ENCODE measurements at regions not wholly inside any gene's neighbourhood (a gene's known extent, or its start where the extent isn't known, plus 50 kb on each side); places are given as distances from the start of the nearest gene placed in this dataset.
A peak's percentile ranks its signal among the peaks of the same experiment; 100 is the strongest.

DNA sequence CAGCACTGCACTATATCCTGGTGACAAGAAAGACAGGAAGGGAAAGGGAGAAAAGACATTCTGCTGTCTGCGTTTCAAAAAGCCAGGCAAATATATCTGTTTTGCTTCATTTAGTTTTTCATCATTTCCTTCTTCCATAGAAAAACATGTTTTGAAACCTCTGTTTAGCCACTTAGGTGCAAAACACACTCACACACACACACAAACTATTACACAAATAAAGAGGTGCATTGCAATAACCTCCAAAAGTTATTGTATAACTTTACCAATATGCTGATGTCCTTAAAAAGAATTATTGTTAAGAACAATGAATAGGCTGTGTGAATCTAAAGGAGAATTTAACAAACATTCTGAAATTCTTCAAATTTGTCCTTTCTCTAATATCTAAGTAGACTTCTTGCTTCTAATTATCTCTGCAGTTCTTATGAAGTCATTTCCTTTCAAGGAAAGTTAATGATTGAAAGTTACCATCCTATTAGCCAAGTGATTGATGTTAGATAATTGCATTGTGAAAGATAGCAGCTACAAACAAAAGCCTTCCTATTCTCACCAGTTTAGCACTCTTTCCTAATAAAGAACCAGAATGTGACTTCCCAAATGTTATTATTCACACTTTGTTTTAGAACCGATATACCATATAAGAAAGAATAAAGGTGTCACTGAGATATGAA, 516.7 kb downstream of the KCNJ3 start:
- no peak overlapping the region for H3K27ac Mint-ChIP-seq

DNA sequence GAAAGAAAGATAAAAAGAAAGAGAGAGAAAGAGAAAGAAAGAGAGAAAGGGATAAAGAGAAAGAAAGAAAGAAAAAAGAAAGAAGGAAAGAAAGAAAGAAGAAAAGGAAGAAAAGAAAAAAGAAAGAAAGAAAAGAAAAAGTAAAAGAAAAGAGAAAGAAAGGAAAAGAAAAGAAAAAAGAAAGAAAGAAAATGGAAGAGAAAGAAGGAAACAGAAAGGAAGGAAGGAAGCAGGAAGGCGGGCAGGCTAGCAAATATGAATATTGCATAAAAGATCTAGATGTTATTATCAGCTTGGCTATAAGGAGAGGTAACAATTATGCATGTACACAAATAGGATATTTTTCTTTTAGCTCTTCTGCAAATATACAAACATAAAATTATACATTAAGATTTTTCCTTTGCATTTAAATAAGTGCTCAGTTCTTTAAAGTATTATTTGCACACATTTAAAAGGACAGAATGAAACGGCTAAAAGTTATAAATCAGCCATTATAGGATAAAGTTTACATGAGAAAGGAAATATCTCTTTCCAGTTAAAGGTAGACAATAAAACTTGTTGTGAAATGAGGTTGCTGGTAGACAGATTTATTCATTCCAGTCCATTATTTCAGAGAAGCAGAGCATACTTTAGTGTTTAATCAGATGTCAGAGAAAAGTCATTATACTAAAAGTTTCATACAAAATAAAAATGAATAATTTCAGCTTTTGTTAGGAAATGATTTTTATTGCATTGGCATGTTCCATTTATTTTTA, 511.4 kb downstream of the KCNJ3 start:
- H3K27ac Mint-ChIP-seq: no peak overlapping the region
- H3K9me3 Mint-ChIP-seq: peaks cover 0 to 7% (median 2%) of the 10 kb centered on the region in 3 donors
- no peaks in the 10 kb centered on the region for H3K4me1 Mint-ChIP-seq
- H3K27me3 Mint-ChIP-seq: peaks cover 2% of the 10 kb centered on the region
- H3K4me3 Mint-ChIP-seq: peak overlapping the region in 1 of 4 donors; percentile 36
- no peaks in the 10 kb centered on the region for H3K36me3 Mint-ChIP-seq

More for the DNA sequence above, 516.7 kb downstream of the KCNJ3 start:
- Mint-ChIP-seq H3K36me3 (no peaks in the 10 kb centered on the region), H3K27me3 (peaks cover 2% of the 10 kb centered on the region), H3K4me3 (no peak overlapping the region), H3K9me3 (no peaks in the 10 kb centered on the region), H3K4me1 (no peaks in the 10 kb centered on the region)

DNA sequence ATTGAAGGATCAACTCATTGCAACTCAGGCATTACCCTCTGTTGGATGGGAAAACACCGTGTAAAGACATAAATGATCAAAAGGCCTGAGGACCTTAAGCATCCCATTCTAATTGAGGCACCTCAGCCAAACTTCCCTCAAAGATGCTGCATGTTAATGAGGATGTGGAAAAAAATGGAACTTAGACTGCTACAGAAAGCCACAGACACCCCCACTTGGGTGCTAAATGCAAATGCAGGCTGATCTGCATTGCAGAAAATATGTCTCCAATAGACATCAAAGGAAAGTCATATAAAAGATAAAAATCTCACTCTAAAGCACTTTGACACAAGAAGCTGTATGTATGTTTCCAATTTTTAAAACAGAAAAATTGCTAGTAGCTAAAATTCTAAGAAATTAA, 504.7 kb downstream of the KCNJ3 start:
- Mint-ChIP-seq H3K36me3 (no peaks in the 10 kb centered on the region), H3K27ac (no peak overlapping the region), H3K27me3 (no peaks in the 10 kb centered on the region), H3K4me3 (no peak overlapping the region), H3K4me1 (no peaks in the 10 kb centered on the region), H3K9me3 (peaks cover 0 to 7% (median 0%) of the 10 kb centered on the region in 3 donors)

DNA sequence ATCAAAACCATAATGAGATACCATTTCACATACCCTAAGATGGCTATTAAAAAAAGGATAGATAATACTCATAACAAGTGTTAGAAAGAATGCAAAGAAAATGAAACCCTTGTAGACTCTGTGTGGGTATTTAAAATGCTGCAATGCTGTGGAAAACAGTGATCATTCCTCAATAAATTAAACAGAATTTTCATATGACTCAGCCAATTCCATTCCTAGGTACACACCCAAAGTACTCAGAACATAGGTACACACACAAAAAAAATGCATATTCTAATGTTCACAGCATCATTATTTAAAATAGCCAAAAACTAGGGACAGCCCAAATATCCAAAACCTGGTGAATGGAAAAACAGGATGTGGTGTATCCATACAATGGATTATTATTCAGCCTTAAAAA, 502.3 kb downstream of the KCNJ3 start:
- Mint-ChIP-seq H3K36me3 (no peaks in the 10 kb centered on the region), H3K27ac (no peak overlapping the region), H3K27me3 (no peaks in the 10 kb centered on the region)

DNA sequence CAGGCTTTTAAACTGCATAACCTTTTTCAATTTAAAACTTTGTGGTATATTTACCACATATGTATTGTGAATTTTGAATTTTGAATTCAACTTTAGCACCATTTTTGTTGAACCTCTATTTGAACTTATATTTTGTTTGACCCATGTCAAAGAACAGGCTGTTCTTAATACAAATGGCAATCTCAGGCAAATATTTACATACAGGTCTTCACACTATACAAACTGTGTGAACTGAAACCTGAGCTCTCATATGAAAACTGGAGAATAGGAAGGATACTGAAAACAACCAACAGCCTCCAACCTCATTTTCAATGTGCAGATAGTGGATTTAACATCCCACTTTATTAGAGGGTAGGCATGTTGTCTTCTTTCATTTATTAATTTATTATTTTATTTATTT, 491.8 kb downstream of the KCNJ3 start:
- H3K4me1 Mint-ChIP-seq: no peaks in the 10 kb centered on the region
- H3K9me3 Mint-ChIP-seq: peaks cover 5 to 8% (median 7%) of the 10 kb centered on the region in 3 donors
- H3K27me3 Mint-ChIP-seq: no peaks in the 10 kb centered on the region
- no peak overlapping the region for H3K4me3 Mint-ChIP-seq
- no peaks in the 10 kb centered on the region for H3K36me3 Mint-ChIP-seq
- no peak overlapping the region for H3K27ac Mint-ChIP-seq

More for the DNA sequence above, 502.3 kb downstream of the KCNJ3 start:
- no peaks in the 10 kb centered on the region for H3K4me1 Mint-ChIP-seq
- no peaks in the 10 kb centered on the region for H3K9me3 Mint-ChIP-seq
- no peak overlapping the region for H3K4me3 Mint-ChIP-seq

DNA sequence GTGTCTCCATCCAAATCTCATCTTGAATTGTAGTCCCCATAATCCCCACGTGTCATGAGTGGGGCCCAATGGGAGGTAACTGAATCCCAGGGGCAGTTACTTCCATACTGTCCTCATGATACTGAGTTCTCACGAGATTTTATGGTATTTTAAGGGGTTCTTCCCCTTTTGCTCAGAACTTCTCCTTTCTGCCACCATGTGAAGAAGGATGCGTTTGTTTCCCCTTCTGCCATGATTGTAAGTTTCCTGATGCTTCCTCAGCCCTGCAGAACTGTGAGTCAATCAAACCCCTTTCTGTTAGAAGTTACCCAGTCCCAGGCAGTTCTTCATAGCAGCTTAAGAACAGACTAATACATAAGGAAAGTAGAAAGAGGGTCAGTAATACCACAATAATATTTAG, 480.4 kb downstream of the KCNJ3 start:
- Mint-ChIP-seq H3K9me3 (peaks cover 0 to 1% (median 0%) of the 10 kb centered on the region in 3 donors), H3K36me3 (no peaks in the 10 kb centered on the region), H3K4me3 (no peak overlapping the region), H3K4me1 (no peaks in the 10 kb centered on the region), H3K27ac (no peak overlapping the region), H3K27me3 (peaks cover 2% of the 10 kb centered on the region)

DNA sequence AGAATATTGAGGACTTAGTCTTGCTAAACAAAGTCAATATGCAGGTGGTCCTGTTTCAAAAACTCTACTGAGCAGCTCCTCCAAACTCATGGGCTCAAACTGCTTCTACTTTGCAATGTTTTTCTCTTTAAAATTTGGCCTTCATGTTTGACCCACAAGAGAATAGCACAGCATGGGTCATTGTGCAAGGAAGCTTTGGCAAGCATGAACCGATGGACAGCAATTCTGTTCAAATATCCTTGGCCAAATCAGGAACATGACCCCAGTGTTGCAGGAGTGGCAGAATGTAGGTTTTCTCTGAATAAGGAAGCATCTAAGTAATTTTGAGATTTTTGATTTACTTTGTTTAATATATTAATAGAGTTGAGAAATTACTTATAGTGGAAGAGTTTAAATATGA, 477.9 kb downstream of the KCNJ3 start:
- Mint-ChIP-seq H3K9me3 (no peaks in the 10 kb centered on the region), H3K4me1 (no peaks in the 10 kb centered on the region), H3K27ac (no peak overlapping the region), H3K36me3 (no peaks in the 10 kb centered on the region), H3K27me3 (peaks cover 2% of the 10 kb centered on the region), H3K4me3 (no peak overlapping the region)

DNA sequence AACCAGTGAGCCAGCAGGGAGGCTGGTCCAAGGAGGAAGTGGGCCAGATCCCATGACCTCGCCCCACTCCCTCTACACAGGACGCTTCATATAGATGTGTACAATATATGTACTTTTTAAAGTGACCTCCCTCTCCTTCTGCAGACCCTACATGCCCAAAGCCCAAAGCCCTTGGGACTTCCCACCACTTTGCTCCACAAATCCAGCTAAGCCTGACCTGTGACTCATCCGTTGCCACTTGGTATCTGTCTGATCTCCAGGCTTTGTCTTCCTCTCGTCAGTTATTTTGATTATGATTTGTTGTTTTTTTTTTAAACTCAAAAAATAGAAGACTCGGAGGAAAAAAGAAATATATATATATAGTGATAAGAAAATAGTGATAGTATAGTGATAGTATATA, 470.8 kb downstream of the KCNJ3 start:
- H3K9me3 Mint-ChIP-seq: no peaks in the 10 kb centered on the region
- no peaks in the 10 kb centered on the region for H3K4me1 Mint-ChIP-seq
- no peak overlapping the region for H3K27ac Mint-ChIP-seq
- H3K27me3 Mint-ChIP-seq: no peaks in the 10 kb centered on the region
- H3K4me3 Mint-ChIP-seq: no peak overlapping the region
- no peaks in the 10 kb centered on the region for H3K36me3 Mint-ChIP-seq

DNA sequence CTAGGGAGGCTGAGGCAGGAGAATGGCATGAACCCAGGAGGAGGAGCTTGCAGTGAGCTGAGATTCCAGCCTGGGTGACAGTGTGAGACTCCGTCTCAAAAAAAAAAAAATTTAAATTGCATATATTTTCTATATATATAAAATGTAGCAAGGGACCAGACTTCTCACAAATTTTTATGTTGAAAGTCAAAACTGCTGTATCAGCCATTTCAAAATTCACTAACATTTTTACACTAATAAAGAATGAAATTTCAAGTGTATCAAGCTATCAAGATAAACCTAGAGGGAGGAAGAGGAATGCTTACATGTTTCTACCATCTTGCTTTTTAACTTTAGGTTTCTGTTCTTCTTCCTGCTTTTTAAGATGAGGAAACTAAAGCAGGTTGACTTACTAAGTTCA, 464.0 kb downstream of the KCNJ3 start:
- Mint-ChIP-seq H3K4me3 (no peak overlapping the region), H3K4me1 (no peaks in the 10 kb centered on the region), H3K36me3 (no peaks in the 10 kb centered on the region), H3K27ac (no peak overlapping the region), H3K9me3 (no peaks in the 10 kb centered on the region), H3K27me3 (no peaks in the 10 kb centered on the region)

DNA sequence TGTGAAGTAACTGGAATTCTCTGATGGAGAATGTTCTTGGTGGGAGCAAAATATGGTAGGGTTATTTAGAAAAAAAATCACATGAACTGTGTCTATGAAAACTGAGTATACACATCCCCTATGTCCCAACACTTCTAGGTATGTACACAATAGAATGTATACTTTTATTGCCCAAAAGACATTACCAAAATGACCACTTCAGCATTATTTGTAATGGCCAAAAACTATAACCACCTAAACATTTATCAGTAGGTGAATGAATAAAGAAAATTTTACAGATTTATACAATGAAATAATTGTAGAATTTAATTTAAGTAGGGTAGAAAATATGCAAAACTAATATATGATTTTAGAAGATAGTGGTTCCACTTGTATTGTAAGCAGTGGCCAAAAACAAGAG, 462.8 kb downstream of the KCNJ3 start:
- no peaks in the 10 kb centered on the region for H3K36me3 Mint-ChIP-seq
- no peaks in the 10 kb centered on the region for H3K27me3 Mint-ChIP-seq
- no peak overlapping the region for H3K27ac Mint-ChIP-seq
- H3K4me3 Mint-ChIP-seq: no peak overlapping the region
- no peaks in the 10 kb centered on the region for H3K4me1 Mint-ChIP-seq
- H3K9me3 Mint-ChIP-seq: no peaks in the 10 kb centered on the region

DNA sequence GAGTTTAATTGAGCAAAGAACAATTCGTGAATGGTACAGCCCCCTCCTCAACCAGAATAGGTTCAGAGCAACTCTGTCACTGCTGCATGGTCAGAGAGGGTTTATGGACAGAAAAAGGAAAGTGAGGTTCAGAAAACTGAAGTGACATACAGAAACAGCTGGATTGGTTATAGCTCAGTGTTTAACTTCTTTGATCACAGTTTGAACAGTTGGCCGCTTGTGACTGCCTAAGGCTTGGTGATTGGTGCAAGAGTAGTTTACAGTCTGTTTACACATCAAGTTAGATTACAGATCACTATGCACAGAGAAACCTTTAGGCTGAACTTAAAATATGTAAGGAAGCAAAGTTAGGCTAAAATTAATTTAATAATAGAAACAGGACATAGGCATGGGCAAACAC, 459.2 kb downstream of the KCNJ3 start:
- H3K4me1 Mint-ChIP-seq: no peaks in the 10 kb centered on the region
- H3K36me3 Mint-ChIP-seq: no peaks in the 10 kb centered on the region
- no peak overlapping the region for H3K4me3 Mint-ChIP-seq
- peaks cover 1% of the 10 kb centered on the region for H3K27me3 Mint-ChIP-seq
- no peak overlapping the region for H3K27ac Mint-ChIP-seq
- H3K9me3 Mint-ChIP-seq: peaks cover 0 to 1% (median 0%) of the 10 kb centered on the region in 3 donors

DNA sequence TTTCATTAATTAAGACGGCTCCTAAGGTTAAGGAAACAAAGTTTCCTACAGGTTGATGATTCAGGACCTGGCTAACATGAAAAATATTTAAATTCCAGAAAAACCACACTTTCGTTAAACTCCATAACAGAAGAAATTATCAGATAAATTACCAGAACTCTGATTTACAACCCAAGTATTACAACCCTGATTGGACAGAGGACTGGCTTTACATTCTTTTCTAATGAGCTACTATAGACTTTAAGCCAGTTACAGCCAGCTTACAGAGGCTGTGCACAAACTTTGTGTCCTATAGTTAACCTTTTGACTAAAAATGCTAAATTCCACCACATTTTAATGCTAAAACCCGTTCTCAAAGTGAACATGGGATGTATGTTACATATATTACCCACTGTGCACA, 458.6 kb downstream of the KCNJ3 start:
- Mint-ChIP-seq H3K27me3 (peaks cover 1% of the 10 kb centered on the region), H3K27ac (no peak overlapping the region), H3K4me3 (no peak overlapping the region), H3K36me3 (no peaks in the 10 kb centered on the region), H3K9me3 (peaks cover 0 to 1% (median 0%) of the 10 kb centered on the region in 3 donors), H3K4me1 (no peaks in the 10 kb centered on the region)

DNA sequence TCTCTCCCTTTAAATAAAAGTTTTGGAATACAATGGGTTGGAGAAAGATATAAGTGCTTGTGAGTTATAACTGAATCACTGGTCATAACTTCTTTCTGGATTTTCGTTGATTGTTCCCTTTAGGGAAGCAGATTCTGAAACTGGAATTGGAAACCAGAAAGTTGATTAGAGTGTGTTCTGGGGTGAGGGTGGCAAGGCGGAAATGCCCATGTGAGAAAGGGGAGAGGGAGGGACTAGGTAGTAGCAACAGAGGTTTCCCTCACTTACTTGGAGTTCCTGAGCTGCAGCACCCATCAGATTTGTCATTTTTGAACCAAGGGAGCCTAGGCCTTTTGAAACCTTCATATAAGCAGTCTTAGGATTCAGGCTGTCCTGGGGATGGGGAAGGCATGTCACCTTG, 453.4 kb downstream of the KCNJ3 start:
- H3K4me3 Mint-ChIP-seq: no peak overlapping the region
- peaks cover 1% of the 10 kb centered on the region for H3K27me3 Mint-ChIP-seq
- H3K9me3 Mint-ChIP-seq: peaks cover 0 to 1% (median 0%) of the 10 kb centered on the region in 3 donors
- no peak overlapping the region for H3K27ac Mint-ChIP-seq
- no peaks in the 10 kb centered on the region for H3K4me1 Mint-ChIP-seq
- no peaks in the 10 kb centered on the region for H3K36me3 Mint-ChIP-seq

DNA sequence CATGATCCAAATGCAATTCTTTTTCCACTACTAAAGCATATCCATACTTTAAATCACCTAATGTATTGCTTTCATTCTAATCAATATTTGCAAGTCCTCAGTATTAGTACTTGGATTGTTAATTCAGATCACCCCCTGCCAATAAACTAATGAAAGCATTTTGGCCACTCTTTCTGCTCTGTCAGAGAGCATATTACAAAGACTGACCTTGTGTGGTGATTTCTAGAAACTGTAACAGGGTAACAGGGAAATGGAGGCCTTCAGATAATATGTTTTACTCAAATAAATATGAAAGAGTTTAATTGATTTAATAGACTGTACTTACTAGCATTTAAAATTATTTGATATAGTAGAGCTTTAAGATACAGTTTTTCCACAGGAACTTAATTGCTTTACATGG, 453.0 kb downstream of the KCNJ3 start:
- H3K4me3 Mint-ChIP-seq: no peak overlapping the region
- peaks cover 1% of the 10 kb centered on the region for H3K27me3 Mint-ChIP-seq
- H3K36me3 Mint-ChIP-seq: no peaks in the 10 kb centered on the region
- H3K9me3 Mint-ChIP-seq: peaks cover 0 to 1% (median 0%) of the 10 kb centered on the region in 3 donors
- no peak overlapping the region for H3K27ac Mint-ChIP-seq
- no peaks in the 10 kb centered on the region for H3K4me1 Mint-ChIP-seq

DNA sequence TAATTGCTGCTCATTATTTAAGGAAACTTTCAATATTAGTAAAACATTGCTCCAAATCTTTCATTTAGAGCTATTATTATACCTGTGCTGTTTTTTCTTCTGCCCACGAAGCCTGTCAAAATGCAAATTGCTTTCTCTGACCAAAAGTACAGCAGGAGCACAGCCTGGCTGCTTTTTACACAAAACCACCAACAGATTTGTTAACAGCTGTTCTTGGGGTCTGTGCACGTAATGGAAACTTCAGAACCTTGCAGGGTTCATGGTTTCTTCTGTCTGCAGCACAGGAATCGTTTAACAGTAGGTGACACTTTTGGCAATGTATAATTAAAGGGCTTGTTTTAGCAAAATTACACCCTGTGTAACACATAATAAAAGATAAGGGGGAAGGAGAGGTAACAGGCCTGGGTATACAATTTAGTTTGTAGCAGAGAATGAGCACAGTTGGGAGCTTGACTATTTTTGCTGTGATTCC, 447.3 kb downstream of the KCNJ3 start:
- Mint-ChIP-seq H3K4me1 (peaks cover 0 to 4% (median 2%) of the 10 kb centered on the region in 3 donors), H3K27ac (peak overlapping the region in 1 of 3 donors; percentile 40), H3K36me3 (no peaks in the 10 kb centered on the region), H3K9me3 (no peaks in the 10 kb centered on the region), H3K4me3 (no peak overlapping the region), H3K27me3 (no peaks in the 10 kb centered on the region)

DNA sequence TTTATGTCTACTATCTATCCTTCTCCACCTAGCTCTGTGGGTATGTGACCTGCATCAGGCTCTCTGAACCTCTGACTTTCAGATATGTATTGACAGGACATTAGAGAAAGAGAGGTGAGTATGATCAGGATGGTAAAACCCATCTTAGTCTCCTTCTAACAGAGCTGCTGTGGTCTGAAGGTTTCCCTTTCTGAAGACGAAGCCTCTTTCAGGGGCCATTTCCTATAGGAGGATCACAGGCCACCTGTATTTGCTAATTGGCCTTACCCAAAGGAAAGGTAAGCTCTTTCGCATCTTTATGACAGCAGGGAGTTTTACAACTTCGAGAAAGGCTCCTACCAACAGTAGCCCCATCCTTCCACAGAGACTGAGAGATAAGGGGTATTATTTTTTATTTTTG, 442.9 kb downstream of the KCNJ3 start:
- H3K36me3 Mint-ChIP-seq: no peaks in the 10 kb centered on the region
- H3K4me1 Mint-ChIP-seq: peaks cover 0 to 4% (median 2%) of the 10 kb centered on the region in 3 donors
- H3K27me3 Mint-ChIP-seq: no peaks in the 10 kb centered on the region
- H3K4me3 Mint-ChIP-seq: no peak overlapping the region
- H3K9me3 Mint-ChIP-seq: no peaks in the 10 kb centered on the region
- no peak overlapping the region for H3K27ac Mint-ChIP-seq
